CD14-positive monocyte (primary cell): ENCODE measurements at regions not wholly inside any gene's neighbourhood (a gene's known extent, or its start where the extent isn't known, plus 50 kb on each side); places are given as distances from the start of the nearest gene placed in this dataset.

Experiments
- DNase-seq, 3 donors: peaks; one replicate each; pipeline ENCODE4 v3.0.0-alpha.2; 2011 to 2022
- H2AFZ ChIP-seq: 2 replicates; pipeline ENCODE4 v1.6.0; 2012; ENCODE audit warnings: mild to moderate bottlenecking, low read depth, low read length, inconsistent platforms; ENCODE audit not compliant: insufficient read depth, poor library complexity, severe bottlenecking
- H3K27ac ChIP-seq, 2 donors: 1 replicate in 1 of 2; 2 replicates in 1 of 2; pipeline ENCODE4 v1.5.1; 2012 to 2013; ENCODE audit warnings: low read length in 2 of 2, control low read depth in 1 of 2, inconsistent platforms in 1 of 2, low read depth in 1 of 2, mild to moderate bottlenecking in 1 of 2
- H3K27me3 ChIP-seq, 2 donors: one replicate each; pipeline versions ENCODE4 v1.6.0 to v1.6.1; 2011 to 2013; ENCODE audit warnings: low read length in 2 of 2; ENCODE audit not compliant: control insufficient read depth in 2 of 2, insufficient read depth in 2 of 2
- H3K36me3 ChIP-seq, 2 donors: replicated peaks in 1 of 2; 1 replicate in 1 of 2; 2 replicates in 1 of 2; pipeline versions ENCODE4 v1.5.1 to v1.6.1; 2012 to 2013; ENCODE audit warnings: low read length in 2 of 2, control low read depth in 1 of 2, inconsistent platforms in 1 of 2, mild to moderate bottlenecking in 1 of 2; ENCODE audit not compliant: insufficient read depth in 2 of 2, control insufficient read depth in 1 of 2
- H3K4me1 ChIP-seq, 2 donors: 1 replicate in 1 of 2; 2 replicates in 1 of 2; pipeline versions ENCODE4 v1.5.1 to v1.6.1; 2012 to 2013; ENCODE audit warnings: low read length in 2 of 2, control low read depth in 1 of 2, inconsistent platforms in 1 of 2, mild to moderate bottlenecking in 1 of 2, moderate library complexity in 1 of 2; ENCODE audit not compliant: insufficient read depth in 2 of 2, control insufficient read depth in 1 of 2
- H3K4me2 ChIP-seq: replicated peaks from 2 replicates; pipeline ENCODE3; 2012; ENCODE audit warnings: low read length, moderate library complexity, mild to moderate bottlenecking; ENCODE audit not compliant: poor library complexity, severe bottlenecking; ENCODE audit errors: extremely low read depth
- H3K4me3 ChIP-seq, 3 experiments: fragments of 200-600 bp in 1 of 3; sonication (generic) in 1 of 3; replicated peaks in 1 of 3; 1 replicate in 2 of 3; 2 replicates in 1 of 3; pipeline ENCODE4 v1.5.1; 2011 to 2013; ENCODE audit warnings: low read length in 3 of 3, mild to moderate bottlenecking in 3 of 3, control low read depth in 2 of 3, low read depth in 2 of 3, inconsistent platforms in 1 of 3, moderate library complexity in 1 of 3
- H3K79me2 ChIP-seq: 2 replicates; pipeline ENCODE4 v1.6.0; 2012; ENCODE audit warnings: mild to moderate bottlenecking, control low read depth, inconsistent platforms, low read length, moderate library complexity; ENCODE audit not compliant: insufficient read depth
- H3K9ac ChIP-seq: 2 replicates; pipeline ENCODE4 v1.6.0; 2017; ENCODE audit warnings: low read length, mild to moderate bottlenecking; ENCODE audit not compliant: insufficient read depth, poor library complexity, severe bottlenecking
- H3K9me3 ChIP-seq, 2 donors: replicated peaks in 1 of 2; 1 replicate in 1 of 2; 2 replicates in 1 of 2; pipeline versions ENCODE4 v1.5.1 to v1.6.1; 2012 to 2013; ENCODE audit warnings: low read length in 2 of 2, control low read depth in 1 of 2; ENCODE audit not compliant: control insufficient read depth in 1 of 2, insufficient read depth in 1 of 2
- H4K20me1 ChIP-seq: 2 replicates; pipeline ENCODE4 v1.6.0; 2012; ENCODE audit warnings: mild to moderate bottlenecking, low read length, control low read depth, moderate library complexity; ENCODE audit not compliant: insufficient read depth
- H3K27ac Mint-ChIP-seq, 7 donors: one replicate each; pipeline ENCODE4 v1.8.0; 2020; ENCODE audit warnings: mild to moderate bottlenecking in 7 of 7, mixed read lengths in 7 of 7, moderate library complexity in 6 of 7, inconsistent platforms in 2 of 7
- H3K27me3 Mint-ChIP-seq, 3 donors: one replicate each; pipeline ENCODE4 v1.8.0; 2021 to 2022; ENCODE audit warnings: low read depth in 3 of 3, mild to moderate bottlenecking in 3 of 3, mixed read lengths in 3 of 3, moderate library complexity in 3 of 3, inconsistent platforms in 1 of 3
- H3K36me3 Mint-ChIP-seq, 2 donors: one replicate each; pipeline ENCODE4 v1.8.0; 2020; ENCODE audit warnings: mixed read lengths in 2 of 2, inconsistent platforms in 1 of 2, mild to moderate bottlenecking in 1 of 2
- H3K4me1 Mint-ChIP-seq: one replicate; pipeline ENCODE4 v1.8.0; 2020; ENCODE audit warnings: mild to moderate bottlenecking, mixed read lengths
- H3K4me3 Mint-ChIP-seq, 2 donors: one replicate each; pipeline ENCODE4 v1.8.0; 2020; ENCODE audit warnings: mild to moderate bottlenecking in 2 of 2, mixed read lengths in 2 of 2, moderate library complexity in 1 of 2
- H3K9me3 Mint-ChIP-seq, 7 donors: one replicate each; pipeline ENCODE4 v1.8.0; 2020 to 2022; ENCODE audit warnings: mixed read lengths in 7 of 7, mild to moderate bottlenecking in 6 of 7, moderate library complexity in 6 of 7, inconsistent platforms in 2 of 7
- CTCF ChIP-seq: fragments of 200-600 bp; IDR thresholded peaks from one replicate; pipeline ENCODE4 v1.8.0; 2022; ENCODE audit warnings: antibody characterized with exemption, mild to moderate bottlenecking
- WGBS: methylation state at CpG from one replicate; pipeline ENCODE4 v1.1.5; 2013; ENCODE audit warnings: missing lambda C conversion rate; ENCODE audit not compliant: insufficient coverage; 5-methylcytosine and 5-hydroxymethylcytosine counted together
- intact Hi-C, 2 donors: fragments of 100-400 bp; cut with micrococcal nuclease; formaldehyde crosslinking; loops; one replicate each; pipeline versions ENCODE4 v1.15.0 to v1.15.1; 2023

- WGBS = 100% methylated on average over 8 of the region's 14 CpGs
- no peak for DNase-seq
- no peak overlapping the region for H2AFZ ChIP-seq
These were observed 218.0 kb upstream of the AGTR2 start for GRCh38 chrX:115952417-115953092.

GRCh38 chrX:115957862-115958490 lies 212.6 kb upstream of the AGTR2 start:
- no peak for DNase-seq
- Mint-ChIP-seq H3K27me3 (peaks cover 0 to 25% (median 0%) of the 10 kb centered on the region in 3 donors), H3K4me1 (no peaks in the 10 kb centered on the region), H3K36me3 (no peaks in the 10 kb centered on the region), H3K9me3 (peaks cover 0 to 12% (median 6%) of the 10 kb centered on the region in 7 donors), H3K27ac (no peak overlapping the region), H3K4me3 (no peak overlapping the region)
- no peak overlapping the region for H3K27ac ChIP-seq
- H3K4me1 ChIP-seq = no peaks in the 10 kb centered on the region
- no peak overlapping the region for H3K4me2 ChIP-seq
- H3K27me3 ChIP-seq = peaks cover 0 to 2% of the 10 kb centered on the region in 2 donors
- no peak for TF ChIP-seq CTCF
- intact Hi-C loops = no loop called here
- H3K79me2 ChIP-seq = no peaks in the 10 kb centered on the region
- H3K9me3 ChIP-seq = no peaks in the 10 kb centered on the region
- no peak overlapping the region for H3K4me3 ChIP-seq
- WGBS = 80% methylated on average over 3 of the region's 11 CpGs
- no peak overlapping the region for H3K9ac ChIP-seq
- no peaks in the 10 kb centered on the region for H4K20me1 ChIP-seq
- no peaks in the 10 kb centered on the region for H3K36me3 ChIP-seq
- no peak overlapping the region for H2AFZ ChIP-seq

More at GRCh38 chrX:115952417-115953092, 218.0 kb upstream of the AGTR2 start:
- no peak for TF ChIP-seq CTCF
- Histone ChIP-seq H4K20me1 (no peaks in the 10 kb centered on the region), H3K27me3 (no peaks in the 10 kb centered on the region), H3K4me2 (no peak overlapping the region), H3K9ac (no peak overlapping the region), H3K4me1 (no peaks in the 10 kb centered on the region), H3K27ac (no peak overlapping the region), H3K9me3 (no peaks in the 10 kb centered on the region), H3K79me2 (no peaks in the 10 kb centered on the region), H3K36me3 (no peaks in the 10 kb centered on the region), H3K4me3 (no peak overlapping the region)
- intact Hi-C loops = no loop called here
- H3K4me1 Mint-ChIP-seq = no peaks in the 10 kb centered on the region
- H3K27ac Mint-ChIP-seq = no peak overlapping the region
- no peaks in the 10 kb centered on the region for H3K36me3 Mint-ChIP-seq
- peaks cover 0 to 22% (median 1%) of the 10 kb centered on the region in 3 donors for H3K27me3 Mint-ChIP-seq
- H3K9me3 Mint-ChIP-seq = peaks cover 0 to 20% (median 8%) of the 10 kb centered on the region in 7 donors
- H3K4me3 Mint-ChIP-seq = no peak overlapping the region
